ENCODE measurements at regions not wholly inside any gene's neighbourhood (a gene's known extent, or its start where the extent isn't known, plus 50 kb on each side); places are given as distances from the start of the nearest gene placed in this dataset.

GRCh38 chr2:78411303-78411702 is 614.2 kb upstream of the REG3G start:
- Histone ChIP-seq H3K27ac (ENCODE audit: low read depth in 1 of 2, low read length in 2 of 2) (no peak overlapping the region), H3K27me3 (ENCODE audit: control insufficient read depth in 4 of 4, insufficient read depth in 4 of 4, low read length in 3 of 4) (peaks cover 0 to 2% (median 0%) of the 10 kb centered on the region in 4 donors), H3K9ac (ENCODE audit: low read depth in 1 of 2, low read length in 2 of 2) (no peak overlapping the region), H3K9me3 (ENCODE audit: control insufficient read depth in 4 of 4, low read length in 3 of 4) (no peaks in the 10 kb centered on the region), H3K4me1 (ENCODE audit: control insufficient read depth in 4 of 4, insufficient read depth in 4 of 4, low read length in 3 of 4) (no peaks in the 10 kb centered on the region), H3K36me3 (ENCODE audit: control insufficient read depth in 4 of 4, insufficient read depth in 3 of 4, low read depth in 1 of 4, low read length in 3 of 4) (no peaks in the 10 kb centered on the region), H3K4me3 (ENCODE audit: low read depth in 1 of 3, low read length in 3 of 3) (no peak overlapping the region)
- TF ChIP-seq REST (IDR thresholded peaks at IDR 0.05) (no peak), EGR1 (IDR thresholded peaks at IDR 0.05; ENCODE audit: low read depth in 2 of 2) (no peak), GABPA (IDR thresholded peaks at IDR 0.05 in 1 of 2, conservative IDR thresholded peaks at IDR 0.05 in 1 of 2) (no peak), MAX (IDR thresholded peaks at IDR 0.05) (no peak), CTCF (IDR thresholded peaks at IDR 0.05; ENCODE audit: low read depth, low read length, missing input control) (no peak), JUND (IDR thresholded peaks at IDR 0.05) (no peak), FOXA1 (IDR thresholded peaks at IDR 0.05) (no peak), ATF3 (IDR thresholded peaks at IDR 0.05) (no peak), FOXA2 (IDR thresholded peaks at IDR 0.05) (no peak), RAD21 (IDR thresholded peaks at IDR 0.05) (no peak), ZBTB33 (IDR thresholded peaks at IDR 0.05) (no peak), NR2F2 (IDR thresholded peaks at IDR 0.05) (no peak), HNF4G (IDR thresholded peaks at IDR 0.05) (no peak), HNF4A (conservative IDR thresholded peaks at IDR 0.05) (no peak)
- no peak for DNase-seq (ENCODE audit: low spot score)

- no peaks in the 10 kb centered on the region for H3K36me3 ChIP-seq (ENCODE audit: control insufficient read depth in 4 of 4, insufficient read depth in 3 of 4, low read depth in 1 of 4, low read length in 3 of 4)
- WGBS: 54% methylated on average over 2 of the region's 2 CpGs
- DNase-seq (ENCODE audit: low spot score): no peak
- no peak overlapping the region for H3K27ac ChIP-seq (ENCODE audit: low read depth in 1 of 2, low read length in 2 of 2)
- no peak overlapping the region for H3K9ac ChIP-seq (ENCODE audit: low read depth in 1 of 2, low read length in 2 of 2)
- H3K9me3 ChIP-seq (ENCODE audit: control insufficient read depth in 4 of 4, low read length in 3 of 4): no peaks in the 10 kb centered on the region
- H3K4me3 ChIP-seq (ENCODE audit: low read depth in 1 of 3, low read length in 3 of 3): no peak overlapping the region
- H3K4me1 ChIP-seq (ENCODE audit: control insufficient read depth in 4 of 4, insufficient read depth in 4 of 4, low read length in 3 of 4): no peaks in the 10 kb centered on the region
- peaks cover 0 to 6% (median 0%) of the 10 kb centered on the region in 4 donors for H3K27me3 ChIP-seq (ENCODE audit: control insufficient read depth in 4 of 4, insufficient read depth in 4 of 4, low read length in 3 of 4)
- TF ChIP-seq TAF1 (conservative IDR thresholded peaks at IDR 0.05) (no peak), JUND (IDR thresholded peaks at IDR 0.05) (no peak), YY1 (IDR thresholded peaks at IDR 0.05) (no peak), EGR1 (IDR thresholded peaks at IDR 0.05; ENCODE audit: low read depth in 2 of 2) (no peak), RAD21 (IDR thresholded peaks at IDR 0.05) (no peak), REST (IDR thresholded peaks at IDR 0.05) (no peak), HNF4A (conservative IDR thresholded peaks at IDR 0.05) (no peak), RXRA (IDR thresholded peaks at IDR 0.05) (no peak), HNF4G (IDR thresholded peaks at IDR 0.05) (no peak), FOXA1 (IDR thresholded peaks at IDR 0.05) (no peak), ATF3 (IDR thresholded peaks at IDR 0.05) (no peak), SP1 (IDR thresholded peaks at IDR 0.05) (no peak), NR2F2 (IDR thresholded peaks at IDR 0.05) (no peak)
These were observed 608.7 kb upstream of the REG3G start for GRCh38 chr2:78416625-78417300.
